ENCODE measurements at regions not wholly inside any gene's neighbourhood (a gene's known extent, or its start where the extent isn't known, plus 50 kb on each side); places are given as distances from the start of the nearest gene placed in this dataset.

- no peak for ATAC-seq
- RAD21 ChIA-PET (ENCODE audit: low non-redundant PET in 1 of 2, low total read pairs in 2 of 2, uncharacterized antibody in 2 of 2, unreplicated experiment in 2 of 2): no interaction called here
- intact Hi-C loops (cut with micrococcal nuclease): no loop called here
- POLR2A ChIA-PET: no interaction called here
- Histone ChIP-seq H4K20me1 (ENCODE audit: insufficient read depth) (no peaks in the 10 kb centered on the region), H3K4me1 (ENCODE audit: control insufficient read depth in 1 of 2, insufficient read depth in 2 of 2, low read length in 2 of 2) (no peaks in the 10 kb centered on the region), H3K36me3 (ENCODE audit: control insufficient read depth in 1 of 2, insufficient read depth in 2 of 2, low read length in 2 of 2) (no peaks in the 10 kb centered on the region), H3K4me3 (replicated peaks in 1 of 2; ENCODE audit: low read depth in 1 of 2, low read length in 2 of 2) (no peak overlapping the region), H2AFZ (ENCODE audit: low read depth, low read length, poor library complexity, severe bottlenecking) (no peak overlapping the region), H3K4me2 (ENCODE audit: low read length) (no peak overlapping the region), H3K27me3 (ENCODE audit: insufficient read depth, low read length) (no peaks in the 10 kb centered on the region), H3K9ac (ENCODE audit: low read length) (no peak overlapping the region), H3K27ac (ENCODE audit: low read depth, low read length) (no peak overlapping the region), H3K9me2 (ENCODE audit: insufficient read depth) (no peaks in the 10 kb centered on the region), H3K79me2 (ENCODE audit: insufficient read depth, low read length) (no peaks in the 10 kb centered on the region), H3K9me3 (ENCODE audit: control insufficient read depth in 1 of 2, insufficient read depth in 1 of 2, low read depth in 1 of 2, low read length in 2 of 2) (peaks cover 7 to 9% of the 10 kb centered on the region in 2 experiments; a peak in 2 of 4 replicates)
- TF ChIP-seq EGR1 (IDR thresholded peaks at IDR 0.05; ENCODE audit: low read depth) (no peak), YY1 (IDR thresholded peaks at IDR 0.05; ENCODE audit: extremely low read depth, insufficient replicate concordance, low read depth, low read length) (no peak), ZFX (IDR thresholded peaks at IDR 0.05) (no peak), MAX (IDR thresholded peaks at IDR 0.05) (no peak)
- BruUV-seq (replicated peaks): no TSS peak
- no peak for DNase-seq (ENCODE audit: low read depth, low spot score)
- CTCF ChIA-PET: no interaction called here
Measured at GRCh38 chr10:83301732-83302131, 837.6 kb upstream of the GHITM start.

GRCh38 chr10:83302623-83303022 is 836.7 kb upstream of the GHITM start:
- intact Hi-C loops (cut with micrococcal nuclease): no loop called here
- no peak for TF ChIP-seq REST (IDR thresholded peaks at IDR 0.05; ENCODE audit: low read depth)
- no peak for TF ChIP-seq SRF (IDR thresholded peaks at IDR 0.05; ENCODE audit: low read depth)
- TF ChIP-seq FOSL1 (IDR thresholded peaks at IDR 0.05; ENCODE audit: low read depth): no peak
- no peak for TF ChIP-seq SP1 (IDR thresholded peaks at IDR 0.05; ENCODE audit: low read depth)
- TF ChIP-seq MAX (IDR thresholded peaks at IDR 0.05): no peak
- TF ChIP-seq YY1 (IDR thresholded peaks at IDR 0.05; ENCODE audit: extremely low read depth, insufficient replicate concordance, low read depth, low read length): no peak
- TF ChIP-seq ZBTB33 (IDR thresholded peaks at IDR 0.05; ENCODE audit: extremely low read depth, insufficient replicate concordance, low read length): no peak
- no peak for TF ChIP-seq ZNF274 (IDR thresholded peaks at IDR 0.05; ENCODE audit: low read depth, low read length)
- TF ChIP-seq ELF1 (IDR thresholded peaks at IDR 0.05; ENCODE audit: borderline replicate concordance, low read depth): no peak
- TF ChIP-seq POLR2A (IDR thresholded peaks at IDR 0.05; ENCODE audit: borderline replicate concordance, extremely low read depth, insufficient read depth, insufficient read length): no peak
- TF ChIP-seq EZH2 (IDR thresholded peaks at IDR 0.05): no peak
- no peak for TF ChIP-seq EZH2phosphoT487 (IDR thresholded peaks at IDR 0.05; ENCODE audit: borderline replicate concordance)
- TF ChIP-seq ZFX (IDR thresholded peaks at IDR 0.05): no peak
- Histone ChIP-seq H3K27ac (ENCODE audit: low read depth, low read length) (no peak overlapping the region), H3K4me2 (ENCODE audit: low read length) (no peak overlapping the region), H4K20me1 (ENCODE audit: insufficient read depth) (no peaks in the 10 kb centered on the region), H3K9ac (ENCODE audit: low read length) (no peak overlapping the region), H3K79me2 (ENCODE audit: insufficient read depth, low read length) (no peaks in the 10 kb centered on the region), H3K27me3 (ENCODE audit: insufficient read depth, low read length) (no peaks in the 10 kb centered on the region), H2AFZ (ENCODE audit: low read depth, low read length, poor library complexity, severe bottlenecking) (no peak overlapping the region), H3K9me2 (ENCODE audit: insufficient read depth) (no peaks in the 10 kb centered on the region), H3K4me1 (ENCODE audit: control insufficient read depth in 1 of 2, insufficient read depth in 2 of 2, low read length in 2 of 2) (no peaks in the 10 kb centered on the region), H3K36me3 (ENCODE audit: control insufficient read depth in 1 of 2, insufficient read depth in 2 of 2, low read length in 2 of 2) (no peaks in the 10 kb centered on the region), H3K9me3 (ENCODE audit: control insufficient read depth in 1 of 2, insufficient read depth in 1 of 2, low read depth in 1 of 2, low read length in 2 of 2) (peaks cover 7 to 9% of the 10 kb centered on the region in 2 experiments; a peak in 2 of 4 replicates), H3K4me3 (replicated peaks in 1 of 2; ENCODE audit: low read depth in 1 of 2, low read length in 2 of 2) (no peak overlapping the region)
- DNase-seq (ENCODE audit: low read depth, low spot score): no peak
- BruUV-seq (replicated peaks): no TSS peak
- POLR2A ChIA-PET: no interaction called here
- ATAC-seq: no peak
- CTCF ChIA-PET: no interaction called here
- RAD21 ChIA-PET (ENCODE audit: low non-redundant PET in 1 of 2, low total read pairs in 2 of 2, uncharacterized antibody in 2 of 2, unreplicated experiment in 2 of 2): no interaction called here

Data from HCT116 (cell line).